ENCODE measurements at regions not wholly inside any gene's neighbourhood (a gene's known extent, or its start where the extent isn't known, plus 50 kb on each side); places are given as distances from the start of the nearest gene placed in this dataset.
"Not testable (repeated sequence)": the region's sequence is repeated elsewhere in the genome, so short reads cannot be mapped to it uniquely, and the experiment has no call there.

- H3K27ac ChIP-seq: no peak overlapping the region
- no peak for DNase-seq
- no peaks in the 10 kb centered on the region for H3K36me3 ChIP-seq
- H3K4me3 ChIP-seq: no peak overlapping the region
- H3K27me3 ChIP-seq: no peaks in the 10 kb centered on the region
- no peaks in the 10 kb centered on the region for H3K9me3 ChIP-seq
- WGBS, 2 donors: 45 to 63% methylated on average over 1 of the region's 1 CpG
- no peak for ATAC-seq (ENCODE audit: low FRiP score in 2 of 2)
- TF ChIP-seq CTCF (IDR thresholded peaks at IDR 0.05) (no peak), POLR2AphosphoS5 (IDR thresholded peaks at IDR 0.05) (no peak), POLR2A (IDR thresholded peaks at IDR 0.05) (no peak), EP300 (IDR thresholded peaks at IDR 0.05) (no peak)
- H3K4me1 ChIP-seq: peaks cover 0 to 6% (median 0%) of the 10 kb centered on the region in 4 donors
Observed at GRCh38 chr6:49325891-49326290, 137.2 kb downstream of the MMUT start.

- WGBS, 2 donors: 57 to 58% methylated on average over 1 of the region's 1 CpG
- ATAC-seq (ENCODE audit: low FRiP score in 2 of 2): no peak
- H3K27me3 ChIP-seq: no peaks in the 10 kb centered on the region
- no peak for DNase-seq
- peaks cover 0 to 6% (median 0%) of the 10 kb centered on the region in 4 donors for H3K4me1 ChIP-seq
- H3K36me3 ChIP-seq: no peaks in the 10 kb centered on the region
- TF ChIP-seq CTCF (IDR thresholded peaks at IDR 0.05): no peak
- TF ChIP-seq POLR2AphosphoS5 (IDR thresholded peaks at IDR 0.05): no peak
- TF ChIP-seq POLR2A (IDR thresholded peaks at IDR 0.05): no peak
- TF ChIP-seq EP300 (IDR thresholded peaks at IDR 0.05): no peak
- H3K9me3 ChIP-seq: no peaks in the 10 kb centered on the region
- no peak overlapping the region for H3K4me3 ChIP-seq
- H3K27ac ChIP-seq: no peak overlapping the region
Observed at GRCh38 chr6:49322861-49323260, 140.2 kb downstream of the MMUT start.

- ATAC-seq (ENCODE audit: low FRiP score in 2 of 2) (no peak), DNase-seq (no peak)
- peaks cover 0 to 6% (median 0%) of the 10 kb centered on the region in 4 donors for H3K4me1 ChIP-seq
- no peaks in the 10 kb centered on the region for H3K36me3 ChIP-seq
- peaks cover 0 to 6% (median 0%) of the 10 kb centered on the region in 4 donors for H3K9me3 ChIP-seq
- H3K4me3 ChIP-seq: no peak overlapping the region
- TF ChIP-seq POLR2A (IDR thresholded peaks at IDR 0.05): no peak
- H3K27me3 ChIP-seq: no peaks in the 10 kb centered on the region
- no peak overlapping the region for H3K27ac ChIP-seq
- 56 to 57% methylated on average over 2 of the region's 2 CpGs for WGBS, 2 donors
Observed at GRCh38 chr6:49321561-49322072, 141.4 kb downstream of the MMUT start.

- no peak overlapping the region for H3K4me3 ChIP-seq
- H3K4me1 ChIP-seq: no peaks in the 10 kb centered on the region
- 75 to 88% methylated on average over 1 of the region's 1 CpG for WGBS, 2 donors
- TF ChIP-seq POLR2A (IDR thresholded peaks at IDR 0.05) (no peak), EP300 (IDR thresholded peaks at IDR 0.05) (no peak), POLR2AphosphoS5 (IDR thresholded peaks at IDR 0.05) (no peak), CTCF (IDR thresholded peaks at IDR 0.05) (no peak)
- no peaks in the 10 kb centered on the region for H3K36me3 ChIP-seq
- DNase-seq (no peak), ATAC-seq (ENCODE audit: low FRiP score in 2 of 2) (no peak)
- H3K27me3 ChIP-seq: no peaks in the 10 kb centered on the region
- H3K9me3 ChIP-seq: no peaks in the 10 kb centered on the region
- no peak overlapping the region for H3K27ac ChIP-seq
Observed at GRCh38 chr6:49305010-49305409, 158.0 kb downstream of the MMUT start.

GRCh38 chr6:49304393-49304792, 158.7 kb downstream of the MMUT start:
- H3K4me1 ChIP-seq; ATAC-seq (ENCODE audit: low FRiP score in 2 of 2); DNase-seq; H3K9me3 ChIP-seq; H3K27ac ChIP-seq; H3K27me3 ChIP-seq; H3K36me3 ChIP-seq; H3K4me3 ChIP-seq: not testable (repeated sequence)
- WGBS, 2 donors: 57 to 81% methylated on average over 1 of the region's 1 CpG

GRCh38 chr6:49300911-49301310, 162.1 kb downstream of the MMUT start:
- Histone ChIP-seq H3K36me3 (no peaks in the 10 kb centered on the region), H3K9me3 (no peaks in the 10 kb centered on the region), H3K27ac (no peak overlapping the region), H3K4me1 (no peaks in the 10 kb centered on the region), H3K27me3 (no peaks in the 10 kb centered on the region), H3K4me3 (no peak overlapping the region)
- DNase-seq: no peak
- TF ChIP-seq EP300 (IDR thresholded peaks at IDR 0.05) (no peak), POLR2A (IDR thresholded peaks at IDR 0.05) (no peak)
- no peak for ATAC-seq (ENCODE audit: low FRiP score in 2 of 2)
